Uterus (tissue), 2 donors: ENCODE measurements at regions not wholly inside any gene's neighbourhood (a gene's known extent, or its start where the extent isn't known, plus 50 kb on each side); places are given as distances from the start of the nearest gene placed in this dataset.

Experiments
- POLR2A ChIP-seq, 2 donors: fragments of 450-650 bp; IDR thresholded peaks; one replicate each; pipeline ENCODE4 v1.6.1; 2016; ENCODE audit warnings: antibody characterized with exemption in 2 of 2, mild to moderate bottlenecking in 1 of 2, moderate library complexity in 1 of 2
- TF ChIP-seq, protein P1 (sequence below), 4 experiments: fragments of 200-600 bp in 2 of 4; fragments of 450-650 bp in 2 of 4; sonication (generic) in 2 of 4; IDR thresholded peaks; one replicate each; pipeline ENCODE4 v1.5.1; 2016 to 2019; ENCODE audit warnings: antibody characterized with exemption in 4 of 4, mild to moderate bottlenecking in 2 of 4, moderate library complexity in 1 of 4

DNA sequence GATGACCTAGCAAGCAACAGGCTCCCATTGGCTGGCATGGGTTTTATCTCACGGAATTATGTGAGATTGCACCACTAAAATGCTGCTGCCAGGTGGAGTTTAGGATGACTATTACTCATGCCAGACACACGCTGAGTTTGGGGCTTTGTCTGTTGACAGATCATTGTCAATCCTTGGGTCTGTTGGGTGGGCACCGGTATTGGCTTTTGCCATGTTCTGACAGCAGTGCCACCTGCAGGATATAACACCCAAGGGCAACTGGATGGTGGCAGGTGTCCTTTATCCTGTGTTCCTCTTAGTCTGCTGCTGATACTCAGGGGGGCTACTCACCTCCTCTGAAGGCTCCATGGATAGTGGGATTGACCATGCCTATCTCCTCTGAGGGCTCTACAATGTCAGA lies 221.6 kb upstream of the DYNLRB2 start:
- TF ChIP-seq, protein P1, sequence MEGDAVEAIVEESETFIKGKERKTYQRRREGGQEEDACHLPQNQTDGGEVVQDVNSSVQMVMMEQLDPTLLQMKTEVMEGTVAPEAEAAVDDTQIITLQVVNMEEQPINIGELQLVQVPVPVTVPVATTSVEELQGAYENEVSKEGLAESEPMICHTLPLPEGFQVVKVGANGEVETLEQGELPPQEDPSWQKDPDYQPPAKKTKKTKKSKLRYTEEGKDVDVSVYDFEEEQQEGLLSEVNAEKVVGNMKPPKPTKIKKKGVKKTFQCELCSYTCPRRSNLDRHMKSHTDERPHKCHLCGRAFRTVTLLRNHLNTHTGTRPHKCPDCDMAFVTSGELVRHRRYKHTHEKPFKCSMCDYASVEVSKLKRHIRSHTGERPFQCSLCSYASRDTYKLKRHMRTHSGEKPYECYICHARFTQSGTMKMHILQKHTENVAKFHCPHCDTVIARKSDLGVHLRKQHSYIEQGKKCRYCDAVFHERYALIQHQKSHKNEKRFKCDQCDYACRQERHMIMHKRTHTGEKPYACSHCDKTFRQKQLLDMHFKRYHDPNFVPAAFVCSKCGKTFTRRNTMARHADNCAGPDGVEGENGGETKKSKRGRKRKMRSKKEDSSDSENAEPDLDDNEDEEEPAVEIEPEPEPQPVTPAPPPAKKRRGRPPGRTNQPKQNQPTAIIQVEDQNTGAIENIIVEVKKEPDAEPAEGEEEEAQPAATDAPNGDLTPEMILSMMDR (IDR thresholded peaks at IDR 0.05), result no peak
- TF ChIP-seq POLR2A (IDR thresholded peaks at IDR 0.05), result no peak
